ENCODE measurements at regions not wholly inside any gene's neighbourhood (a gene's known extent, or its start where the extent isn't known, plus 50 kb on each side); places are given as distances from the start of the nearest gene placed in this dataset.
"Not testable (repeated sequence)": the region's sequence is repeated elsewhere in the genome, so short reads cannot be mapped to it uniquely, and the experiment has no call there.

GRCh38 chr2:142710336-142710735 is 167.1 kb upstream of the KYNU start:
- no peak for DNase-seq

DNA sequence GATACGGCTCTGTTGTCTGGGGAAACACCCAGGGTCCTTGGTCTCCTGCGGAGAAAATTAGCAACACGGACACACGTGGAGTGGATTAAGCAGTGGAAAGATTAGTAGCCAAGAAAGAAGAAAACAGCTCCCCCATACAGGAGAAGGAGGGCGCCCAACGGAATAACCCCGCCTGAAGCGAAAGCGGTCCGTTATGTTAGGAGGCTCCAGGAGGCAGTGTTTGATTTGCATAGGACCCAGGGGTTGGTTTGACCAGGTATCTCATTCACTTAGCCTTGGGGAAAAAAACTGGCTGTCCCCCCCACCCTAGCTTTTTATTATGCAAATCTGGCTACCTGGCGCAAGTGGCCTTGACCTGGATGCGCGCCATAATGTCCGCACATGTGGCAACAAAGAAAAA is 170.1 kb upstream of the KYNU start:
- DNase-seq, result no peak

- not testable (repeated sequence) for DNase-seq
Measured at GRCh38 chr2:142702397-142702796, 175.1 kb upstream of the KYNU start.

- DNase-seq, result not testable (repeated sequence)
Measured at GRCh38 chr2:142695350-142696257, 181.9 kb upstream of the KYNU start.

DNA sequence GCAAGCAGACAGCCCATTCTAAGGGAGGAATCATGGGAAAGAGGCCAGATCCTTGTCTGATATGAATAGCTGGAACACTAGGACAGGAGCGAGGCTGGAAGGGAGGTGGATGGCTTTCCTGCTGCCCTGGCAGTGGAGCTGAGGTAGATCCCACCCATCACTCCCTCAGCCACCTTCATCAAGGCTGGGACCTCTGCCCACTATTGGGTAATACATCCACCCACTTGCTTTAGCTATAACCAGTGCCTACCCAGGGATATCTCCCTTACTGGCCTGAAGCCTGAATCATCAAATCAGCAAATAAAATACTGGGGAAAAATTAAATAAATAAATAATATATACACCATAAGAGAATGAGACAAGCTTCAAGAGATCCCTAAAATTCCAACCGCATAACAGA is 183.2 kb upstream of the KYNU start:
- DNase-seq, result no peak

GRCh38 chr2:142693171-142693950 is 184.1 kb upstream of the KYNU start:
- DNase-seq, result no peak

DNA sequence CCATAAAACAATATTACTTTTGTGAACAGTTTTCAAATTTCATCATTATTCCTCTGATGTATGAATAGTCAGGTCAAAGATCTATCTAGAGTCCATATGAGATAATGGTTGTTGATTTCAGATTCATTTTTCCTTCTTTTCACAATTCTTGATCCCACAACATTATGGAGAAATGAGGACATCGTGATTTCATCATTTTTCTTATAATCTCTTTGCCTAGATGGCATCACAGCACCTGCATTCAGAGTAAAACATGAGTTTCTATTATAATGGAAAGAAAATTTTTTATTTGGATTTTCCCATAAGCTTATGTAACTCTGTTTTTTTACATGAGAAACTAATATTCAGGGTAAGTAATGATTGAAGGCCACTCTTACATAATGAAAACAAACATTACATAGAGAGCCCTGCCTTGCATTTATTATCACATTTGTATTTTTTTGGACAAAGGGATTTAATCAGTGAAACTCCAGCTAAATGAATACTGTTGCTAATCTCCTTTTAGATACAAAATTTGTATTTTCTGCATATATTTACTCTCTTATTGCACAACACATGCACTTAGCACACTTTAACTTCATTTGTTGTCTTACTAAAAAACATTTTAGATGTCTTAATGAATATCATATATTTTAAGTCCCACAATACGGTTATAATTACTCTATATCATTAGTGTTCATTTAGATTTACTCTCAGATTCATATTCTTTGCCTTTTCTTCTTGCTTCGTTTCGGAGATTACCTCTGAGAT is 188.4 kb upstream of the KYNU start:
- DNase-seq, result no peak

- DNase-seq, result no peak
Measured at GRCh38 chr2:142687509-142687908, 190.0 kb upstream of the KYNU start.

- no peak for DNase-seq
Measured at GRCh38 chr2:142687075-142687474, 190.4 kb upstream of the KYNU start.

DNA sequence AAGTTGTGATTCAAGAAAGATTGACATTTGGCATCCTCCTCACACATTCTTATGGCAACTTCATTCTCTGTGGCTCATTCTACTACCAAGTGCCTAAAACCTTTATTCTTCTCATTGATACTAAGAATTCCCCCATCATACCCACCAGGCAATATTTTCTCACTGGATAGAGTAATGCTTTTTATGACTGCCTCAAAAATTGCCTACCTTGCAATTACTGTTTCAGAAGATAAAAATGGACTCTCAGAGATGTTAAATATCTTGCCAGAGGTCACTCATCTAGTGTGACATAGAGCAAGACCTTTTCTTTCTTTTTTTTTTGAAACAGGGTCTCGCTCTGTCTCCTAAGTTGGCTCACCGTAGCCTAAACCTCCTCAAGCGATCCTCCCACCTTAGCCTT is 192.8 kb upstream of the KYNU start:
- DNase-seq, result no peak

- peak in 1 of 2 experiments; percentile 2 for DNase-seq
Measured at GRCh38 chr2:142682528-142682927, 194.9 kb upstream of the KYNU start.

- no peak for DNase-seq
Measured at GRCh38 chr2:142681952-142682351, 195.5 kb upstream of the KYNU start.

- DNase-seq, result no peak
Measured at GRCh38 chr2:142678164-142678563, 199.3 kb upstream of the KYNU start.

DNA sequence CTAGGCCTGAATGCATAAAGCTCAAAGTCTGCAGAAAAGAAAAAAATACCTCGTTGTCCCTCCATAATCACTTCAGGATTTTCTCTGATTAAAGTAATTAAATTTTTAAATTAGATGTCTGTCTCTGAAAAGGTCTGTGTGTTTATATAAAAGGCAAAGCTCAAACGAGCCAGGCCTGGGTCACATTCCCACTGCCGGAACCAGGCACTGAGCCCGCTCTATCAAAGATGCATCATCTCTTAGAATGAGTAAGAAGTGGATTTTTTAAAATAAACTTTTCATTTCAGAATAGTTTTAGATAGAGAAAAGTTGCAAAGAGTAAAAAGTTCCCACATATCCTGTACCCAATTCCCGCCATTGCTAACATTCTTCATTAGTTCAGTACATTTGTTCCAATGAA is 202.1 kb upstream of the KYNU start:
- no peak for DNase-seq

DNA sequence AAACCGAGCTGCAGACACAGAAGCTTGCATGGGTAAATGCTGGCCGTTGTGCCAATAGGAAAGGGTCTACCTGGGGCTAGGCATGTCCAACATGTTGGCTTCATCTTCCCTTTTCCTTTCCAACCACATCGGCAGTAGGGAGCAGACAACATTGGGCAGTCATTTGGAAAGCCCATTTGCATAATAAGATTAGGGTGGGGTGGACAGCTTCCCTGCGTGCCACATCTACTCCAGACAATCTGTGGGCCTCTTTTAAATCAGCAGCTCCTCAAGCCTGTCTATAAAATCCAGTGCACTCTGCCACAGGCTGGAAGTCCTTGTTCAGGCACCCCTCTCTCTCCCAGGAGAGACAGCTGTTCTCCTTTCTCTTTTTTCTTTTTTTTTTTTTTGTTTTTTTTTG is 203.6 kb upstream of the KYNU start:
- DNase-seq, result peak; percentile 35 to 74

- no peak for DNase-seq
Measured at GRCh38 chr2:142672698-142673097, 204.8 kb upstream of the KYNU start.

DNA sequence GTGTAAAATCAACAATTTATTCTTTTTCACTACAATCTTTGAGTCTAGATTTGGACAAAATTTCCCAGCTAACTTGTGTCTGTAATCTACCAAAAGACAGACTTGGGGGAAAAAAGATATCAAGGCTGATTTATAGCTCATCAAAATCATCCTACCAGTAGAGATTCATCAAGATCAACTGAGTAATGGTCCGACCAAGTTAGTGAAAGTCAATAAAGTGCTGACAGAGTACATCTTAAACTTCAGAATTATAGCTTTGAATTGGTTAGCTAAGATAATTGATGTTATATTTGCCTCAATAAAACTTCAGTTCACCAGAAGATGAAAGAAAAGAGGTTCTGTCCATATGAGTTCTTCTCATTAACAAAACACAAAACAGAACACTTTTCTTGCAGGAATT is 207.1 kb upstream of the KYNU start:
- DNase-seq, result no peak

- DNase-seq, result no peak
Measured at GRCh38 chr2:142668420-142668819, 209.0 kb upstream of the KYNU start.

DNA sequence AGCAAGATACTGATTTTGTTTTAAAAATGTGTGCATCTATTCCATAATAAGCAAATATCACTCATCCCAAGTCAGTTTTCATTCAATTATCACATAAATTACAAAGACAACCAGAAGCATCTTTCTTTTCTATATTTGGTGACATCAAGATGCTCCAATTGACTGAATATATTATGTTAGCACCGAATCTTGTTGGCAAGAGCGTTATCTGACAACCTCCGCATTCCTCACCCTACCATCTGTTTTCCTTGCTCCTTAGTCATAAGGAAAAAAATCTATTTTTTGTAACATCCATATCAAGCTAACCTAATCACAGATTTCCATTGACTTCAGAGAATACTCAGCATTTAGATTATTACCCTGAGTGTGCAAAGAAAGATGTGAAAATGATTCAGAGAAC is 212.2 kb upstream of the KYNU start:
- no peak for DNase-seq

DNA sequence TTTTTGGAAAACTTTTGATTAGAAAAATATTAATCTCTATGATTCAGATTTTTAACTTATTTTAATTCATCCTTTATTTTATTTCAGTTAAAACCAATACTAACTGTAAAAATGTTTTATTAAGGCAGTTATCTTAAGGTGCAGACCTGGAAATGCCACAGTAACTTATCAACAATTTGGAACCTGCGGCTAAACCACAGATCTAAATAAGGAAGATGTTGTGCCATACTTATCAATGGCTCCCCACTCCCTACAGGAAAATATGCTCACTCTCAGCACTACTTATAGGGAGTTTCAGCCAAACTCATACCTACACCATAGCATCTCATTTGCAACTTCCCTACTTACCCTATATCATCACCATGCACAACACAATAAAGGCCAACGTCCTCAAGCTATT is 226.9 kb upstream of the KYNU start:
- no peak for DNase-seq

DNA sequence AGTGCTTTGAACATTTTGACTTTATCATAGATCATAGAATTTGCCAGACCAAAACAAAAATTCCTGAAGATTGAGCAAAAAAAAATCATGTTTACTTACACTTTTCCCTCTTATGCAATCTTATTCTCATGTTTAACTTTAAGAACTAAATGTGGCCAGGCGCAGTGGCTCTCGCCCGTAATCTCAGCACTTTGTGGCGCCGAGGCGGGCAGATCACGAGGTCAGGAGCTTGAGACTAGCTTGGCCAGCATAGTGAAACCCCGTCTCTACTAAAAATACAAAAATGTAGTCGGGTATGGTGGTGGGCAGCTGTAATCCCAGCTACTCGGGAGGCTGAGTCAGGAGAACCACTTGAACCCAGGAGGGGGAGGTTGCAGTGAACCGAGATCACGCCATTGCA is 227.9 kb upstream of the KYNU start:
- DNase-seq, result no peak

DNA sequence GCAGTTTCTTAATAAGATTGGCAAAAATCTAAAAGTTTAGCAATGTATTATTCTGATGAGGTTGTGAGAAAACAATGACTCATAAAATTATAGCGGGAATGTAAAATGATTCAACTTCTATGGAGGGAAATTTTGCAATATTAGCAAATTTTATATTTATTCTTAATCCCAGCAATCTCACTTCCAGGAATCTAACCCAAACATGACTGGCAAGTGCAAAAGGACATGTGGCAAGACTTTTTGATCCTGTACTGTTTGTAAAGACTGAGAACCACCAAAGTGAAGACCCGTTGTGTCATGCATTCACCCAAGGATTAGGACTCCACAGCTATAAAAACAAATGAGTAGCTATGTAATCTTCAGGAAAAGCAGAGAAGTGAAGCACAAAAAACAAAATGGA is 234.8 kb upstream of the KYNU start:
- no peak for DNase-seq

DNA sequence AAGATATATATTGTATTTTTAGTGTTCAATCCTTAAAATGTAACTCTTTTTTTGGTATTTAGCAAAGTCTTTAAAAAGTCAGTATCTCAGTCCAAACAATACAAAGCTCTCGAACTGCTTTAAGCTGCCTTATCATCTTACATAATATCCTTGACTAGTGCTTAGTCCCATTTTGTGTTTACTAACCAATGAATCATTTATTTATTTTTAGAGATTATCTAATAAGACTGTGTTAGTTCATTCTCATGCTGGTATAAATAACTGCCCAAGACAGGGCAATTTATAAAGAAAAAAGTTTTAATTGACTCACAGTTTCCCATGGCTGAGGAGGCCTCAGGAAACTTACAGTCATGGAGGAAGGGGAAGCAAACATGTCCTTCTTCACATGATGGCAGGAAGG is 248.3 kb upstream of the KYNU start:
- no peak for DNase-seq

DNA sequence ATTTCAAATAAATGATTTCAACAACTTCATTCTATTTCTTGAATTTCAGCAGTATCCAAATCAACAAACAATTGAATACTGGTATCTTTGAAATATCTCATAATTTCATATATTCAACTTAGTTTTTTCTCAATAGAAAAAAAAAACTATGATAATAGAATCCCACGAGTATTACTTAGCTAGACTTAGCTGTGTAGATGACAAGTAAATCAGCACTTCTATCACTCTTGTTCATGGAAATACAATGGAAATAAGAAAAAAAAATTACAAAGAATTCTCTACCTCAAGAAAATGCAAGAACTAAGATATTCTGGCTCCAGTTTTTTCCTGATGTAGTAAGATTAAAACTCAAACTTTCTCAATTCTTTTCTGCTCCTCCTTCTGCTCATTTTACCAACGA is 256.2 kb upstream of the KYNU start:
- no peak for DNase-seq
